Endothelial cell of umbilical vein (primary cell): ENCODE measurements at regions not wholly inside any gene's neighbourhood (a gene's known extent, or its start where the extent isn't known, plus 50 kb on each side); places are given as distances from the start of the nearest gene placed in this dataset.

Source experiments
- BruUV-seq: library from RNA; stranded (reverse); fragments of 400-500 nt; replicated peaks from 2 replicates; lab custom pipeline; 2021; lab: Mats Ljungman, UMichigan
- CTCF ChIA-PET: fragments of 300-600, 350-600 bp; sonication (Branson Sonifier 250); formaldehyde crosslinking; loops from one replicate; lab custom pipeline; 2021; ENCODE audit warnings: antibody characterized with exemption, inconsistent platforms; lab: Charles Lee
- POLR2A ChIA-PET: fragments of 300-600, 350-600 bp; sonication (Branson Sonifier 250); formaldehyde crosslinking; loops from one replicate; lab custom pipeline; 2021; ENCODE audit warnings: antibody characterized with exemption, inconsistent platforms; lab: Charles Lee
- DNase-seq: peaks from one replicate; pipeline ENCODE4 v3.0.0-alpha.2; 2011; ENCODE audit warnings: low read depth, low spot score
- FAIRE-seq: peaks from 2 replicates; lab custom pipeline; 2011; peaks lifted over from hg19 to GRCh38; lab: Jason Lieb, UNC
- H2AFZ ChIP-seq: 2 replicates; pipeline ENCODE4 v1.6.0; 2012; ENCODE audit warnings: low read depth, low read length, control low read depth, inconsistent platforms
- H3K27ac ChIP-seq: 2 replicates; pipeline ENCODE4 v1.5.1; 2011; ENCODE audit warnings: low read depth, mild to moderate bottlenecking, control low read depth, low read length, moderate library complexity; ENCODE audit not compliant: insufficient read depth
- H3K27me3 ChIP-seq, 2 experiments: 2 replicates each; pipeline versions ENCODE4 v1.6.0 to v1.6.1; 2011; ENCODE audit warnings: low read length in 2 of 2, mixed read lengths in 1 of 2; ENCODE audit not compliant: control insufficient read depth in 2 of 2, insufficient read depth in 2 of 2
- H3K36me3 ChIP-seq, 2 experiments: 2 replicates in 1 of 2; 3 replicates in 1 of 2; pipeline ENCODE4 v1.5.1; 2011; ENCODE audit warnings: low read length in 2 of 2, mild to moderate bottlenecking in 1 of 2, moderate library complexity in 1 of 2; ENCODE audit not compliant: control insufficient read depth in 2 of 2, insufficient read depth in 2 of 2; ENCODE audit errors: extremely low read depth in 1 of 2
- H3K4me1 ChIP-seq: 3 replicates; pipeline ENCODE4 v1.5.1; 2011; ENCODE audit warnings: mild to moderate bottlenecking, low read length; ENCODE audit not compliant: control insufficient read depth, insufficient read depth; ENCODE audit errors: extremely low read depth
- H3K4me2 ChIP-seq: 2 replicates; pipeline ENCODE4 v1.6.1; 2011; ENCODE audit warnings: low read length, control low read depth, mixed read lengths; ENCODE audit not compliant: insufficient read depth
- H3K4me3 ChIP-seq, 3 experiments: fragments of 200-600 bp in 1 of 3; sonication (generic), shearing (Covaris generic) in 1 of 3; replicated peaks in 1 of 3; 2 replicates each; pipeline ENCODE4 v1.5.1; 2011 to 2016; ENCODE audit warnings: control low read depth in 3 of 3, low read length in 3 of 3, mild to moderate bottlenecking in 2 of 3, inconsistent platforms in 1 of 3, low read depth in 1 of 3, moderate library complexity in 1 of 3; ENCODE audit not compliant: insufficient read depth in 1 of 3
- H3K79me2 ChIP-seq: 2 replicates; pipeline ENCODE4 v1.6.0; 2012; ENCODE audit warnings: low read length, inconsistent platforms; ENCODE audit not compliant: control insufficient read depth, insufficient read depth
- H3K9ac ChIP-seq: replicated peaks from 2 replicates; pipeline ENCODE3; 2011; ENCODE audit warnings: low read length, control low read depth; ENCODE audit not compliant: insufficient read depth; ENCODE audit errors: extremely low read depth
- H3K9me1 ChIP-seq: replicated peaks from 3 replicates; pipeline ENCODE4 v1.6.0; 2011; ENCODE audit warnings: mild to moderate bottlenecking, low read length; ENCODE audit not compliant: control insufficient read depth, insufficient read depth; ENCODE audit errors: extremely low read depth
- H3K9me3 ChIP-seq: replicated peaks from 2 replicates; pipeline ENCODE4 v1.5.1; 2012; ENCODE audit warnings: low read length, inconsistent platforms; ENCODE audit not compliant: control insufficient read depth, insufficient read depth
- H4K20me1 ChIP-seq: replicated peaks from 2 replicates; pipeline ENCODE3; 2011; ENCODE audit warnings: mild to moderate bottlenecking, low read length; ENCODE audit not compliant: control insufficient read depth, insufficient read depth; ENCODE audit errors: extremely low read depth
- CTCF ChIP-seq, 2 donors: IDR thresholded peaks; 1 replicate in 1 of 2; 2 replicates in 1 of 2; pipeline ENCODE4 v1.5.1; 2011; ENCODE audit warnings: low read length in 2 of 2, mild to moderate bottlenecking in 2 of 2, moderate library complexity in 2 of 2, control low read depth in 1 of 2, inconsistent platforms in 1 of 2, low read depth in 1 of 2; ENCODE audit not compliant: insufficient read depth in 1 of 2; ENCODE audit errors: extremely low read depth in 1 of 2
- EZH2 ChIP-seq: IDR thresholded peaks from 2 replicates; pipeline ENCODE4 v1.6.1; 2012; ENCODE audit warnings: borderline replicate concordance, low read depth, mild to moderate bottlenecking, moderate library complexity, low read length, inconsistent platforms; ENCODE audit not compliant: severe bottlenecking
- FOS ChIP-seq: IDR thresholded peaks from 2 replicates; pipeline ENCODE4 v1.6.1; 2011; ENCODE audit warnings: mild to moderate bottlenecking, low read length, moderate library complexity, borderline replicate concordance; ENCODE audit not compliant: insufficient read depth
- GATA2 ChIP-seq: IDR thresholded peaks from 2 replicates; pipeline ENCODE4 v1.7.0; 2011; ENCODE audit warnings: low read depth, mild to moderate bottlenecking, moderate library complexity, mixed read lengths, low read length; ENCODE audit not compliant: insufficient read length, insufficient read depth
- JUN ChIP-seq: IDR thresholded peaks from 2 replicates; pipeline ENCODE4 v1.6.1; 2011; ENCODE audit warnings: borderline replicate concordance, low read depth; ENCODE audit not compliant: insufficient read length, insufficient read depth
- MAX ChIP-seq: IDR thresholded peaks from 2 replicates; pipeline ENCODE4 v1.6.1; 2011; ENCODE audit not compliant: insufficient read depth, insufficient read length
- MYC ChIP-seq: IDR thresholded peaks from one replicate; pipeline ENCODE4 v1.6.1; 2011; ENCODE audit warnings: mild to moderate bottlenecking, low read depth, low read length
- POLR2A ChIP-seq: IDR thresholded peaks from 2 replicates; pipeline ENCODE4 v1.6.1; 2012; ENCODE audit warnings: low read depth, mild to moderate bottlenecking, control low read depth, low read length
- POLR2AphosphoS5 ChIP-seq: IDR thresholded peaks from 2 replicates; pipeline ENCODE4 v1.6.1; 2012; ENCODE audit warnings: low read depth, mild to moderate bottlenecking, control low read depth, low read length, moderate library complexity; ENCODE audit not compliant: insufficient read depth
- dilution Hi-C: fragments of 300-500 bp; cut with MboI; formaldehyde crosslinking; loops from one replicate; pipeline ENCODE4 v1.15.0; 2019; ENCODE audit warnings: low sequenced_read_pairs; ENCODE audit not compliant: extremely low pct_ligation_motif_present
- intact Hi-C: fragments of 100-400 bp; cut with micrococcal nuclease; formaldehyde crosslinking; loops from one replicate; pipeline ENCODE4 v1.10.0; 2022

GRCh38 chr4:33060674-33061542 is 2340.7 kb downstream of the PCDH7 start:
- no peaks in the 10 kb centered on the region for H3K27me3 ChIP-seq
- H4K20me1 ChIP-seq: no peaks in the 10 kb centered on the region
- BruUV-seq: no TSS peak
- FAIRE-seq (no peak), DNase-seq (no peak)
- H3K9me1 ChIP-seq: no peaks in the 10 kb centered on the region
- H3K27ac ChIP-seq: no peak overlapping the region
- intact Hi-C loops (loop anchor here (2.0 kb wide), 1 partner anchor 598 kb away; no protein-coding TSS in a partner anchor), dilution Hi-C loops (no loop called here)
- H3K79me2 ChIP-seq: no peaks in the 10 kb centered on the region
- TF ChIP-seq CTCF (IDR thresholded peaks at IDR 0.05; ENCODE audit: extremely low read depth in 1 of 2, insufficient read depth in 1 of 2, low read depth in 1 of 2, low read length in 2 of 2): peak; percentile 18 to 37
- no peak for TF ChIP-seq POLR2A
- TF ChIP-seq EZH2: no peak
- H3K36me3 ChIP-seq: no peaks in the 10 kb centered on the region
- no peaks in the 10 kb centered on the region for H3K9me3 ChIP-seq
- CTCF ChIA-PET: no interaction called here
- no peak overlapping the region for H3K9ac ChIP-seq
- POLR2A ChIA-PET: no interaction called here
- no peak overlapping the region for H2AFZ ChIP-seq
- no peak overlapping the region for H3K4me3 ChIP-seq
- no peaks in the 10 kb centered on the region for H3K4me1 ChIP-seq
- no peak overlapping the region for H3K4me2 ChIP-seq

GRCh38 chr4:33061727-33062126 is 2341.6 kb downstream of the PCDH7 start:
- CTCF ChIA-PET: no interaction called here
- FAIRE-seq: no peak
- no peaks in the 10 kb centered on the region for H3K36me3 ChIP-seq

More at GRCh38 chr4:33061727-33062126, 2341.6 kb downstream of the PCDH7 start:
- POLR2A ChIA-PET: no interaction called here
- no peaks in the 10 kb centered on the region for H3K9me1 ChIP-seq
- no TSS peak for BruUV-seq
- H3K27ac ChIP-seq: no peak overlapping the region
- H3K4me1 ChIP-seq: no peaks in the 10 kb centered on the region
- no peak overlapping the region for H3K9ac ChIP-seq
- intact Hi-C loops (loop anchor here (2.0 kb wide), 1 partner anchor 599 kb away; no protein-coding TSS in a partner anchor), dilution Hi-C loops (no loop called here)
- no peak overlapping the region for H2AFZ ChIP-seq
- H3K4me2 ChIP-seq: no peak overlapping the region
- DNase-seq: no peak
- H3K79me2 ChIP-seq: no peaks in the 10 kb centered on the region
- H3K9me3 ChIP-seq: no peaks in the 10 kb centered on the region
- no peaks in the 10 kb centered on the region for H4K20me1 ChIP-seq
- no peaks in the 10 kb centered on the region for H3K27me3 ChIP-seq
- TF ChIP-seq MAX (no peak), POLR2AphosphoS5 (no peak), FOS (no peak), POLR2A (no peak), JUN (no peak), EZH2 (no peak), GATA2 (no peak), CTCF (IDR thresholded peaks at IDR 0.05; ENCODE audit: extremely low read depth in 1 of 2, insufficient read depth in 1 of 2, low read depth in 1 of 2, low read length in 2 of 2) (no peak), MYC (no peak)
- no peak overlapping the region for H3K4me3 ChIP-seq
